Fibroblast of pulmonary artery (primary cell): ENCODE measurements at regions not wholly inside any gene's neighbourhood (a gene's known extent, or its start where the extent isn't known, plus 50 kb on each side); places are given as distances from the start of the nearest gene placed in this dataset.

Experiments
- DNase-seq: peaks from one replicate; pipeline ENCODE4 v3.0.0-alpha.2; 2010; ENCODE audit warnings: low read depth
- H3K4me3 ChIP-seq: replicated peaks from 2 replicates; pipeline ENCODE4 v1.5.1; 2011; ENCODE audit warnings: low read depth, mild to moderate bottlenecking, control low read depth, low read length, moderate library complexity
- TF ChIP-seq, protein P1 (sequence below): IDR thresholded peaks from 2 replicates; pipeline ENCODE4 v1.5.1; 2011; ENCODE audit warnings: mild to moderate bottlenecking, control low read depth, low read length, inconsistent platforms; ENCODE audit errors: missing control alignments

DNA sequence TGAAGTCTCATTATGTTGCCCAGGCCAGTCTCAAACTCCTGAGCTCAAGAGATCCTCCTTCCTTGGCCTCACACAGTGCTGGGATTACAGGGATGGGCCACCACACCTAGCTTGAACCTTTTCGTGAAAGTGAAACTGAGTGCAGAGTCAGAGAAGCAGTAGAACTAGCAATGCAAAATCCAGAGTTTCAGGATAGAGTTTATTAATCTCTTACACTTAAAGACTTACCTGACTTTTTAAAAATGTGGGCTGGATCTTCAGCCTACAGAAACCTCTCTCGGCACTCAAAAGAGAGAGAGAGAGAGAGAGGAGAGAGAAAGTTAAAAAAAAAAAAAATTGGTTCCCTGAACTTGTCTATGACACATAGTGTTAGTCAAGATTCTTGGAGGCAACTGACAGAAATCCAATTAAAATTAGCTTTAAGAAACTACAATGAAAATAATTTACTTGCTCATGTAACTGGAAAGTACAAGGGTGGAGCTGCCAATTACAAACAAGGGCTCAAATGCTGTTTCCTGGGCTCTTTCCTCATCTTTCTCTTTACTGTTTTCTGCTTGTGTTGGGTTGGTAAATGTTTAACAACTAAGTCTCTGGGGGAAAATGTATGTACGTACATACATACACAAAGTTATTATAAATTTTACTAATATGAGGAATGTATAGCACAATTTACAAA lies 98.1 kb upstream of the CERS6 start:
- TF ChIP-seq, protein P1, sequence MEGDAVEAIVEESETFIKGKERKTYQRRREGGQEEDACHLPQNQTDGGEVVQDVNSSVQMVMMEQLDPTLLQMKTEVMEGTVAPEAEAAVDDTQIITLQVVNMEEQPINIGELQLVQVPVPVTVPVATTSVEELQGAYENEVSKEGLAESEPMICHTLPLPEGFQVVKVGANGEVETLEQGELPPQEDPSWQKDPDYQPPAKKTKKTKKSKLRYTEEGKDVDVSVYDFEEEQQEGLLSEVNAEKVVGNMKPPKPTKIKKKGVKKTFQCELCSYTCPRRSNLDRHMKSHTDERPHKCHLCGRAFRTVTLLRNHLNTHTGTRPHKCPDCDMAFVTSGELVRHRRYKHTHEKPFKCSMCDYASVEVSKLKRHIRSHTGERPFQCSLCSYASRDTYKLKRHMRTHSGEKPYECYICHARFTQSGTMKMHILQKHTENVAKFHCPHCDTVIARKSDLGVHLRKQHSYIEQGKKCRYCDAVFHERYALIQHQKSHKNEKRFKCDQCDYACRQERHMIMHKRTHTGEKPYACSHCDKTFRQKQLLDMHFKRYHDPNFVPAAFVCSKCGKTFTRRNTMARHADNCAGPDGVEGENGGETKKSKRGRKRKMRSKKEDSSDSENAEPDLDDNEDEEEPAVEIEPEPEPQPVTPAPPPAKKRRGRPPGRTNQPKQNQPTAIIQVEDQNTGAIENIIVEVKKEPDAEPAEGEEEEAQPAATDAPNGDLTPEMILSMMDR = no peak
- H3K4me3 ChIP-seq = no peak overlapping the region
- no peak for DNase-seq

DNA sequence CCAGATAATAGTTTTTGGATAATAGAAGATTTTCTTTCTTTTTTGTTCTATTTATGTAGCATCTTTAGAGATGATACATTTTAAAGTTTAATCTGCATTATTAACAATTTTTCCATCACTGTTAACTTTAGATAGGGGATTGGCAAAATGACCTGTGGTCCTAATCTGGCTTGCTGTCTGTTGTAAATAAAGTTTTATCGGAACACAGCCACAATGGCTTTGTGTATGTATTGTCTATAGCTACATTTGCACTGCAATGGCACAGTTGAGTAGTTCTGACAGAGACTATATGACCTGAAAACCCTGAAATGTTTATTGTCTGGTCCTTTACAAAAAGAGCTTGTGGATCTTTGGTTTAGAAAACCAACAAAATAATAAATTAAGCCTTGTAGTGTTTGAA lies 97.0 kb upstream of the CERS6 start:
- TF ChIP-seq, protein P1 = no peak
- no peak overlapping the region for H3K4me3 ChIP-seq
- DNase-seq = no peak

DNA sequence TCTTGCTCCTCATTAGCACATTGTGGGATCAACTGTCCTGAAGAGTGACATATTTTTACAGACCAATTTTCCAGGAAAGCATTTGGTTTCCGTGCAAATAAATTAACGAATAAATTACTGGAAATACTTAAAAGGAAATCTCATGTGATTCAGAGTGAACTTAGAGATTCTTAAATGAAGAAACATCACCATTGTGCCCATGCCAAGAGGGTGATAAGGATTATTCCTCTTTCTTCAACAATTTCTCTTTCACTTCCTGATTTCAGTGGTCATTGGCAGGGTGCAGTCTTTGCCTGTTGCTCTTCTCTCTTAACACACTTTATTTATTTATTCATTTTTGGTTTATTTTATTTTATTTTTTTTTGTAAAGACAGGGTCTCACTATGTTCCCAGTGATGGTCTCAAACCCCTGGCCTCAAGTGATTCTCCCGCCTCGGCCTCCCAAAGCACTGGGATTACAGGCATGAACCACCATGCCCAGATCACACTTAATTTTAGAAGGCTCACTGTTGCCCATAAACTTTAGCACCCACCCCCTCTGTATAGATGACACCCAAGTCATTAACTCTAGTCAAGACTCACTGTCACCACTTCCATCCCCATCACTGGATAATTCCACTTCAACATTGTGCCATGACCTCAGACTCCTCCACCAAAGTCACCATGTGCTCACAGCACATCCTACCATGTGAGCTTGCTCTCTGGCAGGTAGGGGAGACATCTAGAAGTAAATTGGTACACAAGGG lies 92.6 kb upstream of the CERS6 start:
- no peak overlapping the region for H3K4me3 ChIP-seq
- DNase-seq = no peak
- TF ChIP-seq, protein P1 = no peak

DNA sequence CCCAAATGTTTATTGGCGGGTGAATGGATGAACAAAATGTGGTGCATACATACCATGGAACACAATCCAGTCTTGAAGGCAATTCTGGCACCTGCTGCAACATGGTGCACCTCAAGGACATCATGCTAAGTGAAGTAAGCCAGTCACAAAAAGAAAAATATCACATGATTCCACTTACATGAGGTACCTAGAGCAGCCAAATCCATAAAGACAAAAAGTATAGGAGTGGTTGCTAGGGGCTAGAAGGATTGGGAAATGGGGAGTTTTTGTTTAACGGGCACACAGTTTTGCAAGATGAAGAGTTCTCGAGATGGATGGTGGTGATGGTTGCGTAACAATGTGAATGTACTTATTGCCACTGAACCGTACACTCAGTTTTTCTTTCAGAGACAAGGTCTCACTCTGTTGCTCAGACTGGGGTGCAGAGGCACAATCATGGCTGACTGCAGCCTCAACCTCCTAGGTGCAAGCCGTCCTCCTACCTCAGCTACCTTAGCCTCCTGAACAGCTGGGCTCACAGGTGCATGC lies 90.9 kb upstream of the CERS6 start:
- TF ChIP-seq, protein P1 = no peak
- DNase-seq = no peak
- H3K4me3 ChIP-seq = no peak overlapping the region

DNA sequence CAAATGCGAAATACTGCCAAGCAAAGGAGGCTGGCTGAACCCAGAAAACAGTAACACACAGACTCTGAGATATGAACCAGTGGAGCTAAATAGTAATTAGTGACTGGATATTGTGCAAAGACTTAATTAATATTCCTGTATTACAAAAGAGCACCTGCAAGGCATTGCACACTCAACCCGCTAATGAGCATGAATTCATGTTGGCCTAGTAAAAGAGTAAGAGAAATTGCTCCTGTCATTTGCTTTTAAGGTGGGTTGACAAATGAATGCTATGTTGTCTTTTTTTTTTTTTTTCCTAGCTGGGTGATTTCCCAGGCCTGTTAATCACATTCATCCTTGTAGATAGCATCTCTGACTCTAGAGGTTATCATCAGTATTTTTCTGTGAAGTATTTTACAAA lies 87.0 kb upstream of the CERS6 start:
- TF ChIP-seq, protein P1 = no peak
- no peak overlapping the region for H3K4me3 ChIP-seq
- no peak for DNase-seq

DNA sequence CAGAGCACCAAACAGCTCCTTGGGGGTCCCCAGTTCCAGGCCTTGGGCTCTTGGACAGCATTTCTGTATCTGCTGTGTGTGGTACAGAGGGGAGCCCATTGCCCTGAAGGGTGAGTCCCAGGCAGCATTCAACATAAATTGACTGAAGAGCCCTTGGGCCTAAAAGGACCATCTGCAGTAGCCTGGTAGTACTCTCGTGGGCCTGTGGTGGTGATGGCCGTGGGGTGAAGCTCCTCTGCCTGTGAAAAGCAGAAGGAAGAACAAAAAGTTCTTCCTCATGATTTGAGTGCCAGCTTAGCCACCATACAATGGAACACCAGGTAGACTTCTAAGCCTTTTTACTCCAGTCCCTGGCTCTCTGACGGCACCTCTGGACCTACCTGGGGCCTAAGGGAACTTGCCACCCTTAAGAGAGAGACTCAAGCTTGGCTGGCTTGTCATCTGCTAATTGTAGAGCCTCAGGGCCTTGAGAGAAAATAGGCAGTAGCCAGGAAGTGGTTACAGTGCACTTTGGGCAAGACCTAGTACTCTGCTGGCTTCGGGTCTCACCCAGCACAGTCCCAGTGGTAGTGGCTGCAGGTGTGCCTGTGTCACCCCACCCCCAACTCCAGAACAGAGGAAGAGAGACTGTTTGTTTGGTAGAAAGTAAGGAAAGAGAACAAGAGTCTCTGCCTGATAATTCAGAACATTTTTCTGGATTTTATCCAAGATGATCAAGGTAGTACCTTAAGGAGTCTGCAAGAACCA lies 84.6 kb upstream of the CERS6 start:
- DNase-seq = no peak
- no peak overlapping the region for H3K4me3 ChIP-seq
- TF ChIP-seq, protein P1 = no peak
